ENCODE measurements at regions not wholly inside any gene's neighbourhood (a gene's known extent, or its start where the extent isn't known, plus 50 kb on each side); places are given as distances from the start of the nearest gene placed in this dataset.

GRCh38 chr3:117562000-117562399 lies 852.4 kb downstream of the TUSC7 start:
- Histone ChIP-seq H3K27ac (no peak overlapping the region), H3K9me3 (no peaks in the 10 kb centered on the region), H3K36me3 (no peaks in the 10 kb centered on the region), H3K27me3 (no peaks in the 10 kb centered on the region), H3K4me1 (no peaks in the 10 kb centered on the region), H3K4me3 (no peak overlapping the region)
- TF ChIP-seq CTCF (IDR thresholded peaks at IDR 0.05): no peak
- intact Hi-C loops (cut with DNase I): no loop called here
- DNase-seq (no peak), ATAC-seq (peak; percentile 20)

GRCh38 chr3:117563063-117563462 lies 853.5 kb downstream of the TUSC7 start:
- no peaks in the 10 kb centered on the region for H3K36me3 ChIP-seq
- H3K4me1 ChIP-seq: no peaks in the 10 kb centered on the region
- intact Hi-C loops (cut with DNase I): no loop called here
- peak; percentile 90 for ATAC-seq
- H3K27me3 ChIP-seq: no peaks in the 10 kb centered on the region
- H3K27ac ChIP-seq: no peak overlapping the region
- H3K9me3 ChIP-seq: no peaks in the 10 kb centered on the region
- TF ChIP-seq CTCF (IDR thresholded peaks at IDR 0.05): no peak
- DNase-seq: no peak
- H3K4me3 ChIP-seq: no peak overlapping the region

GRCh38 chr3:117565777-117566176 lies 856.2 kb downstream of the TUSC7 start:
- H3K27ac ChIP-seq: no peak overlapping the region

GRCh38 chr3:117566926-117567325 lies 857.3 kb downstream of the TUSC7 start:
- Histone ChIP-seq H3K4me1 (no peaks in the 10 kb centered on the region), H3K4me3 (no peak overlapping the region), H3K27ac (no peak overlapping the region), H3K9me3 (no peaks in the 10 kb centered on the region), H3K27me3 (no peaks in the 10 kb centered on the region), H3K36me3 (no peaks in the 10 kb centered on the region)
- intact Hi-C loops (cut with DNase I): no loop called here
- TF ChIP-seq CTCF (IDR thresholded peaks at IDR 0.05): no peak
- no peak for DNase-seq
- ATAC-seq: no peak

More at GRCh38 chr3:117565777-117566176, 856.2 kb downstream of the TUSC7 start:
- ATAC-seq (no peak), DNase-seq (no peak)
- Histone ChIP-seq H3K4me3 (no peak overlapping the region), H3K27me3 (no peaks in the 10 kb centered on the region), H3K9me3 (no peaks in the 10 kb centered on the region), H3K36me3 (no peaks in the 10 kb centered on the region), H3K4me1 (no peaks in the 10 kb centered on the region)
- no peak for TF ChIP-seq CTCF (IDR thresholded peaks at IDR 0.05)
- intact Hi-C loops (cut with DNase I): no loop called here

GRCh38 chr3:117567382-117567781 lies 857.8 kb downstream of the TUSC7 start:
- H3K9me3 ChIP-seq: no peaks in the 10 kb centered on the region
- ATAC-seq (no peak), DNase-seq (no peak)
- H3K27ac ChIP-seq: no peak overlapping the region
- H3K4me3 ChIP-seq: no peak overlapping the region
- TF ChIP-seq CTCF (IDR thresholded peaks at IDR 0.05): no peak
- H3K4me1 ChIP-seq: no peaks in the 10 kb centered on the region
- intact Hi-C loops (cut with DNase I): no loop called here
- H3K36me3 ChIP-seq: no peaks in the 10 kb centered on the region
- H3K27me3 ChIP-seq: no peaks in the 10 kb centered on the region
